ENCODE measurements at regions not wholly inside any gene's neighbourhood (a gene's known extent, or its start where the extent isn't known, plus 50 kb on each side); places are given as distances from the start of the nearest gene placed in this dataset.

DNA sequence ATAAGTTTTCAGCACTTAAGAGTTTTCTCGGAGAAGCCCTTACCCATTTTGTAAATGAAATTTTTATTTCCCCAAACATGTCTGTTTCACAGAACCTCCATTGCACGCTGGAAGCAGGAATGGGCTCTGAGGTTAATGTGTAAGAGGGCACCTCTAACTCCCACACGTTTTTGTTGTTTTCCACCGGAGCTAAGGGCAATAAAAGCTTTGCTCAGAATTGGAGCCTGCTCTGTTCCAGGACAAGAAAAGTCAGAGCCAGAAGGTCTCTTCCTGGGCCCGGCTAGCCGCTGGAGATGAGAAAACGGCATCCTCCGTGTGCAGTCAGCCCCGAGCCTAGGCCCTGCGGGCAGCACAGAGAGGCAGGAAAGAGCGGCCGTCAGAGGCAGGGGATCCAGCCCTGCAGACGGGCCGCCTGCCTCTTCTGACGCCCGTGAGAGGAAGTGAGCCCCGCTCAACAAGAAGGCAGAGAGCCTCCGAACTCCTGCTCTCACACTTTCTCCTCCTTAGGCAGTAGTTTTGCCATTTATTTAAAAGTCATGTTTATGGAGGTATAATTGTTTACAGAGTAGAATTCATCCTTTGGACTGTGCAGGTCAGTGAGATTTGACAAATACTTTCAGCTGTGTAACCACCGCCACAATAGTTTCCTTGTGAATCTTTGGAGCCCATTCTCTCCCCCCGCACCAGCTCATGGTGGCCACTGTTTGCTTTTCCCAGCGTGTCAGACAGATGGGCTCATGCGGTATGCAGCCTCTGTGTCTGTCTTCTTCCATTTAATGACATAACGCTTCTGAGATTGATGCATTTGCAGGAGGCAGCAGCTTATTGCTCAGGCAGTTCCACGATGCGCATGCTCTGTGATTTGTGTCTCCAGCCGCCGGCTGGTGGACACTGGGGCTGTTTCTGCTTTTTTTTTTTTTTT lies 117.3 kb downstream of the GALR1 start:
- peaks cover 32 to 49% of the 10 kb centered on the region in 2 donors for H3K27me3 Mint-ChIP-seq
- H3K4me1 Mint-ChIP-seq: no peaks in the 10 kb centered on the region
- Histone ChIP-seq H3K4me3 (ENCODE audit: control insufficient read depth in 1 of 2, extremely low read depth in 1 of 2, low read length in 1 of 2) (no peak overlapping the region), H3K27me3 (replicated peaks in 1 of 2; ENCODE audit: control insufficient read depth in 2 of 2, extremely low read depth in 1 of 2, insufficient read depth in 2 of 2, low read length in 1 of 2) (peaks cover 0 to 17% of the 10 kb centered on the region in 2 experiments), H3K36me3 (ENCODE audit: control insufficient read depth in 2 of 2, extremely low read depth in 1 of 2, insufficient read depth in 1 of 2, low read length in 1 of 2) (no peaks in the 10 kb centered on the region), H3K9me3 (no peaks in the 10 kb centered on the region), H3K4me1 (ENCODE audit: control insufficient read depth in 1 of 2, extremely low read depth in 1 of 2, insufficient read depth in 2 of 2, low read length in 2 of 2) (no peaks in the 10 kb centered on the region), H3K27ac (ENCODE audit: low read length) (no peak overlapping the region)
- ATAC-seq (replicated peaks in 1 of 4): no peak
- no peak overlapping the region for H3K4me3 Mint-ChIP-seq
- WGBS (ENCODE audit: insufficient coverage): 59% methylated on average over 17 of the region's 27 CpGs
- DNase-seq: no peak
- no peaks in the 10 kb centered on the region for H3K36me3 Mint-ChIP-seq
- ChIA-PET POLR2A (no interaction called here), CTCF (interaction anchor here (0.5 to 0.7 kb wide), 2 partner anchors 17 to 45 kb away, joined by 5 read pairs; no protein-coding TSS in a partner anchor)
- no peak overlapping the region for H3K27ac Mint-ChIP-seq
- H3K9me3 Mint-ChIP-seq: peaks cover 13 to 20% (median 13%) of the 10 kb centered on the region in 3 donors

DNA sequence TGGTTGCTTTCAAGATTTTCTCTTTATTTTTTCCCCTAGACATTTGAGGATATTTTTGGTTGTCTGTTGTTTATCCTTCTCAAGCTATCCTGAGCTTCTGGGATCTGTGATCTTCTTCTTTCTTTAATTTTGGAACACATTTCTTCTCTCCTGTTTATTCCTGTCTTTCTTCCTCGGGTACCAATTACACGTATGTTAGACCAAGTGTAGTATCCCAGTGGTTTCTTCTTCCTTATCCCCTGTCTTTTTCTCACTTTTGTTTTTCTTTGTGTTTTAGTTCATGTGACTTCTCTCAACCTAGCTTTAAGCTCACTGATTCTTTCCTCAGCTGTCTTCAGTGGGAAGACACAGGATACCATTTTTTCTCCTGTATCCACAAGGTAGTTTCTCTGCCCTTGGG lies 120.0 kb downstream of the GALR1 start:
- Mint-ChIP-seq H3K27me3 (peaks cover 20 to 43% of the 10 kb centered on the region in 2 donors), H3K27ac (no peak overlapping the region), H3K36me3 (no peaks in the 10 kb centered on the region), H3K4me1 (no peaks in the 10 kb centered on the region), H3K4me3 (no peak overlapping the region), H3K9me3 (peaks cover 5 to 13% (median 5%) of the 10 kb centered on the region in 3 donors)
- ATAC-seq (replicated peaks in 1 of 4) (no peak), DNase-seq (no peak)
- Histone ChIP-seq H3K9me3 (no peaks in the 10 kb centered on the region), H3K27me3 (replicated peaks in 1 of 2; ENCODE audit: control insufficient read depth in 2 of 2, extremely low read depth in 1 of 2, insufficient read depth in 2 of 2, low read length in 1 of 2) (peaks cover 0 to 21% of the 10 kb centered on the region in 2 experiments), H3K4me3 (ENCODE audit: control insufficient read depth in 1 of 2, extremely low read depth in 1 of 2, low read length in 1 of 2) (no peak overlapping the region), H3K27ac (ENCODE audit: low read length) (no peak overlapping the region), H3K36me3 (ENCODE audit: control insufficient read depth in 2 of 2, extremely low read depth in 1 of 2, insufficient read depth in 1 of 2, low read length in 1 of 2) (no peaks in the 10 kb centered on the region), H3K4me1 (ENCODE audit: control insufficient read depth in 1 of 2, extremely low read depth in 1 of 2, insufficient read depth in 2 of 2, low read length in 2 of 2) (no peaks in the 10 kb centered on the region)
- WGBS (ENCODE audit: insufficient coverage): no CpG with 5 or more reads among the region's 2 CpGs
- CTCF ChIA-PET: no interaction called here
- POLR2A ChIA-PET: no interaction called here

DNA sequence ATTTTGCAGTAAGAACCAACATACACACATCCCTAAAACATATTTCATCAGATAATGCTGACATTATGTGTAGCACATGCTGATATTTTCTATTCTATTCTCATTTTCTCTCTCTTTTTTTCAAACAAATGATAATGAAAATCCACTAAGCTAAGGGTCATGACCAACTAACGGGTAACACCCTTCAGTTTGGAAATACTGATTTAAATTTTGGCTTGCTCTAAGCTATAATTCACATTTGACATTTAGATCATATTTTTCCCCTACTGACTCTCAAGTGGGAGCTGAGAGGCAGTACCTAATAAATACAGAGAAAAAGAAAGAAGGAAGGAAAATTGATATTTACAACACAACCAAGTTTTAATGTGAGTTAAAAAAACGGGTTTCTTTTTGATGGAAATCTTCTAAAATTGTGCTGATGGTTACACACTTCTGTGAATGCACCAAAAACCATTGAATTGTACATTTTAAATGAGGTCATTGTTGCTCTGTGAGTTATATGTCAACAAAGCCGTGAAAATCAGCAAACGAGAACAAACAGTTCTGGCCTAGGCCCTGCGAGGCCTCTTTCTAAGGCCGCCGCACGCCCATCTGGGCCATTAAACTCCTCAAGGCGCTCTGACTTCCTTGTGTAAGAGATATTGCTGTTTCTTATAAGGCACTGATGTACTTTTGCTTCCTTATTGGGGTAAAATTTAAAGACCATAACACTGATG lies 124.2 kb downstream of the GALR1 start:
- POLR2A ChIA-PET: no interaction called here
- WGBS (ENCODE audit: insufficient coverage): 76% methylated on average over 7 of the region's 9 CpGs
- Mint-ChIP-seq H3K9me3 (peaks cover 5 to 13% (median 5%) of the 10 kb centered on the region in 3 donors), H3K27ac (no peak overlapping the region), H3K4me1 (no peaks in the 10 kb centered on the region), H3K27me3 (peaks cover 10 to 24% of the 10 kb centered on the region in 2 donors), H3K4me3 (no peak overlapping the region), H3K36me3 (no peaks in the 10 kb centered on the region)
- Histone ChIP-seq H3K4me1 (ENCODE audit: control insufficient read depth in 1 of 2, extremely low read depth in 1 of 2, insufficient read depth in 2 of 2, low read length in 2 of 2) (no peaks in the 10 kb centered on the region), H3K36me3 (ENCODE audit: control insufficient read depth in 2 of 2, extremely low read depth in 1 of 2, insufficient read depth in 1 of 2, low read length in 1 of 2) (no peaks in the 10 kb centered on the region), H3K9me3 (no peaks in the 10 kb centered on the region), H3K27ac (ENCODE audit: low read length) (no peak overlapping the region), H3K27me3 (replicated peaks in 1 of 2; ENCODE audit: control insufficient read depth in 2 of 2, extremely low read depth in 1 of 2, insufficient read depth in 2 of 2, low read length in 1 of 2) (peaks cover 0 to 11% of the 10 kb centered on the region in 2 experiments), H3K4me3 (ENCODE audit: control insufficient read depth in 1 of 2, extremely low read depth in 1 of 2, low read length in 1 of 2) (no peak overlapping the region)
- no peak for DNase-seq
- no peak for ATAC-seq (replicated peaks in 1 of 4)
- CTCF ChIA-PET: no interaction called here

DNA sequence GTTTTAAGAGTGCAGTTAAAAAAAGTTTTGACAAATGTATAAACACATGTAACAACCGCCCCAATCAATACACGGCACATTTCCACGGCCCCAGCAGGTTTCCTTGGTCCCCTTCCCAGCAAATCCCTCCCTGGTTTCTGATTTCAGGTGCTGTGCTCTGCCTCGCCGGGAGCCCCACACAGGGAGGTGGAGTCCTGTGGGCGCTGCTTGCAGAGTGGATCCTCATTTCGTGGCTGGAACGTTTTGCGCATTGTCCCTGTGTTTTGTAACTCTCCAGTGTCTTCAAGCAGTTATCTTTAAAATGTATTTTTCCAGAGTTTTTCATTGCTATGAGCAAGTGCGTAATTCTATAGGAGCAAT lies 124.8 kb downstream of the GALR1 start:
- H3K27ac ChIP-seq (ENCODE audit: low read length): no peak overlapping the region
- Mint-ChIP-seq H3K27me3 (peaks cover 7 to 20% of the 10 kb centered on the region in 2 donors), H3K4me1 (no peaks in the 10 kb centered on the region), H3K27ac (no peak overlapping the region), H3K9me3 (peaks cover 4 to 9% (median 5%) of the 10 kb centered on the region in 3 donors), H3K4me3 (no peak overlapping the region), H3K36me3 (no peaks in the 10 kb centered on the region)
- peaks cover 0 to 14% of the 10 kb centered on the region in 2 experiments for H3K27me3 ChIP-seq (replicated peaks in 1 of 2; ENCODE audit: control insufficient read depth in 2 of 2, extremely low read depth in 1 of 2, insufficient read depth in 2 of 2, low read length in 1 of 2)
- ATAC-seq (replicated peaks in 1 of 4) (no peak), DNase-seq (no peak)
- H3K36me3 ChIP-seq (ENCODE audit: control insufficient read depth in 2 of 2, extremely low read depth in 1 of 2, insufficient read depth in 1 of 2, low read length in 1 of 2): no peaks in the 10 kb centered on the region
- POLR2A ChIA-PET: no interaction called here
- no peaks in the 10 kb centered on the region for H3K9me3 ChIP-seq
- H3K4me1 ChIP-seq (ENCODE audit: control insufficient read depth in 1 of 2, extremely low read depth in 1 of 2, insufficient read depth in 2 of 2, low read length in 2 of 2): no peaks in the 10 kb centered on the region
- no peak overlapping the region for H3K4me3 ChIP-seq (ENCODE audit: control insufficient read depth in 1 of 2, extremely low read depth in 1 of 2, low read length in 1 of 2)
- CTCF ChIA-PET: no interaction called here
- 72% methylated on average over 4 of the region's 10 CpGs for WGBS (ENCODE audit: insufficient coverage)

DNA sequence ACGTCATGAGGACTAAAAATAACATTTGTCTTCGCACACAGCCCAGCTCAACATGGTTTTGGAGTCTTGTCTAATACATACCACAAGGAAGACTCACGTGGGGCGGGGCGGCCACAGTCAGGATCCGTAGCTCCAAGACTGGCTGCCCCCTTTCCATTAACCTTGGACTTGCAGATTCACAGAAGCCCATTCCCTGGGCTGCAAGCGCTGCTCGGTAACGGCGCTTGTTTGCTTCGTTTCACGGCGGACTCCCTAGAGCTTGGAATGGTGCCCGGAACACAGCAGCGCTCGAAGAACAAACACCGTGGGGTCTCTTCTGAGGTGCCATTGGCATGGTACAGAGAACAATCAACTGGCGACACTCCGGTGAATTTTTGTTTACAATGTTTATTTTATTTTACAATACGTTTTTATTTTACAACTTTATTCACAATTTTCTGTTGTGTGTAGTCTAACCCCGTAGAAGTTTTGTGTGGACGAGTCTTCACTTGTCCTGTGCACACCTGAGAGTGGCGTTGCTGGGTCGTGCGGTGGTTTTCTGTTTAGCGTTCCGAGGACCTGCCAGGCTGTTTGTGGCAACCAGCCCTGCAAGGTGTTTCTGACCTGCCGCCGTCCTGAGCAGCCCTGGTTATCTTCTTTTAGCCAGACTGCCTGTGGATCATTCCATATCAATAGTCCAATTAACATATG lies 126.5 kb downstream of the GALR1 start:
- Mint-ChIP-seq H3K27ac (no peak overlapping the region), H3K9me3 (no peaks in the 10 kb centered on the region), H3K27me3 (peaks cover 15 to 18% of the 10 kb centered on the region in 2 donors), H3K4me1 (no peaks in the 10 kb centered on the region), H3K4me3 (no peak overlapping the region), H3K36me3 (no peaks in the 10 kb centered on the region)
- POLR2A ChIA-PET: no interaction called here
- DNase-seq (no peak), ATAC-seq (replicated peaks in 1 of 4) (no peak)
- Histone ChIP-seq H3K4me3 (ENCODE audit: control insufficient read depth in 1 of 2, extremely low read depth in 1 of 2, low read length in 1 of 2) (no peak overlapping the region), H3K36me3 (ENCODE audit: control insufficient read depth in 2 of 2, extremely low read depth in 1 of 2, insufficient read depth in 1 of 2, low read length in 1 of 2) (no peaks in the 10 kb centered on the region), H3K27ac (ENCODE audit: low read length) (no peak overlapping the region), H3K27me3 (replicated peaks in 1 of 2; ENCODE audit: control insufficient read depth in 2 of 2, extremely low read depth in 1 of 2, insufficient read depth in 2 of 2, low read length in 1 of 2) (peaks cover 0 to 11% of the 10 kb centered on the region in 2 experiments), H3K9me3 (no peaks in the 10 kb centered on the region), H3K4me1 (ENCODE audit: control insufficient read depth in 1 of 2, extremely low read depth in 1 of 2, insufficient read depth in 2 of 2, low read length in 2 of 2) (no peaks in the 10 kb centered on the region)
- WGBS (ENCODE audit: insufficient coverage): 87% methylated on average over 22 of the region's 29 CpGs
- CTCF ChIA-PET: no interaction called here

DNA sequence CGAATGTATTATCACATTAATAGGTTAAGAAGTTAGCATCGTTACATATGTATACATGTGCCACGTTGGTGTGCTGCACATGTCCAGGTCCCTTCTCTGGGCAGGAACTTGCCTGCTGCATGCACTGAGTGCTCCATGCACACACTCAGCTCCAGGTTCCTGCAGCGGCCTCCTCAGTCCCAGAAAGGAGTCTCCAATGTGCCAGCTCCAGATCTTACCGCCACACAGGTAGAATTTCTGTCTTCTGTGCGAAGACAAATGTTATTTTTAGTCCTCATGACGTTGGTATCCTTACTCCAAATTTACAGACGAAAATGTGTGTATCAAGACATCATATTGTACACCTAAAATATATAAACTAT lies 127.1 kb downstream of the GALR1 start:
- WGBS (ENCODE audit: insufficient coverage): 64% methylated on average over 3 of the region's 8 CpGs
- DNase-seq (no peak), ATAC-seq (replicated peaks in 1 of 4) (no peak)
- ChIA-PET CTCF (no interaction called here), POLR2A (no interaction called here)
- Mint-ChIP-seq H3K36me3 (no peaks in the 10 kb centered on the region), H3K27me3 (peaks cover 21 to 22% of the 10 kb centered on the region in 2 donors), H3K4me1 (no peaks in the 10 kb centered on the region), H3K9me3 (no peaks in the 10 kb centered on the region), H3K27ac (no peak overlapping the region), H3K4me3 (no peak overlapping the region)
- H3K36me3 ChIP-seq (ENCODE audit: control insufficient read depth in 2 of 2, extremely low read depth in 1 of 2, insufficient read depth in 1 of 2, low read length in 1 of 2): no peaks in the 10 kb centered on the region
- peaks cover 0 to 10% of the 10 kb centered on the region in 2 experiments for H3K27me3 ChIP-seq (replicated peaks in 1 of 2; ENCODE audit: control insufficient read depth in 2 of 2, extremely low read depth in 1 of 2, insufficient read depth in 2 of 2, low read length in 1 of 2)
- no peaks in the 10 kb centered on the region for H3K4me1 ChIP-seq (ENCODE audit: control insufficient read depth in 1 of 2, extremely low read depth in 1 of 2, insufficient read depth in 2 of 2, low read length in 2 of 2)
- no peaks in the 10 kb centered on the region for H3K9me3 ChIP-seq
- no peak overlapping the region for H3K4me3 ChIP-seq (ENCODE audit: control insufficient read depth in 1 of 2, extremely low read depth in 1 of 2, low read length in 1 of 2)
- no peak overlapping the region for H3K27ac ChIP-seq (ENCODE audit: low read length)
